Coronary artery (tissue), 2 donors: ENCODE measurements at regions not wholly inside any gene's neighbourhood (a gene's known extent, or its start where the extent isn't known, plus 50 kb on each side); places are given as distances from the start of the nearest gene placed in this dataset.

Experiments
- DNase-seq: peaks from one replicate; pipeline ENCODE4 v3.0.0-alpha.2; 2017; ENCODE audit warnings: low spot score
- H3K27ac ChIP-seq, 2 donors: fragments of 200-600 bp; sonication (generic); one replicate each; pipeline ENCODE4 v1.5.1; 2016 to 2019
- H3K4me3 ChIP-seq: fragments of 200-600 bp; sonication (generic); 2 replicates; pipeline ENCODE4 v1.5.1; 2016; ENCODE audit warnings: mild to moderate bottlenecking, moderate library complexity
- TF ChIP-seq, protein P1 (sequence below): fragments of 200-600 bp; sonication (generic); IDR thresholded peaks from one replicate; pipeline ENCODE4 v1.5.1; 2019; ENCODE audit warnings: antibody characterized with exemption

DNA sequence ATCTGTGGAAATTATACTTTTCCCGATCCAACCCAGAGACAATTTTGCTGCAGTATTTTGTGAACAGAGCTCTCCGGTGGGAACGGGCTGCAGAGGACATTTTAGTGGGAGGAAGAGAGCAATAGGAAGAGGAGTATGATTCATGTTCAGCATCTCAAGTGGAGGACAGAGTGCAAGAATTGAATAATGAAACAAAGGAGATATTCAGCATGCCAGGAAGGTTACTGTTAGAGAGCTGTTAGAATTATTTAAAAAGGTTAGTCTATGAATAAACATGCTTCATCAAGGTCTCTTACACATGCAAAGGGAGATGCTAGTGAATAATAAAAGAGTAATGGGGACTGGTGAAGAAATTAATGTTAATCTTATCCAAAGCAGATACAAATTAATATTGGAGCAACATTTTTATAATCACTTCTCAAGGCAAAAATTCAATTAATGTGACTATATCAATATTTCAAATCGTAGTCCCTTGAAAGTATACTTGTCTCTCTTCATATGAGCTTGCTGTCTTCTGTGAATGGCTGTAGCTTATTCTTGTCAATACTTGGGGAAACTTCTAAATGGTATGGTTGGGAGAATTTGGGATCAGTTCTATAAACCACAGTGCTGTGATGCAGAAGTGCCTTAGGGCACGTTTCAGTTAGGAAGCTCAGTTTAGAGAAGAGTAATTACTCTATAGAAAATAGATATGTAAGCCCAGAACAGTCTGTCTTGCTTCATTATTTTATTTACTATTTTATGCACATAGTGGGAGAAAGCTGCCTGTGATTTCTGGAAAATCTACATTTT, 1165.8 kb downstream of the OLFM4 start:
- TF ChIP-seq, protein P1, sequence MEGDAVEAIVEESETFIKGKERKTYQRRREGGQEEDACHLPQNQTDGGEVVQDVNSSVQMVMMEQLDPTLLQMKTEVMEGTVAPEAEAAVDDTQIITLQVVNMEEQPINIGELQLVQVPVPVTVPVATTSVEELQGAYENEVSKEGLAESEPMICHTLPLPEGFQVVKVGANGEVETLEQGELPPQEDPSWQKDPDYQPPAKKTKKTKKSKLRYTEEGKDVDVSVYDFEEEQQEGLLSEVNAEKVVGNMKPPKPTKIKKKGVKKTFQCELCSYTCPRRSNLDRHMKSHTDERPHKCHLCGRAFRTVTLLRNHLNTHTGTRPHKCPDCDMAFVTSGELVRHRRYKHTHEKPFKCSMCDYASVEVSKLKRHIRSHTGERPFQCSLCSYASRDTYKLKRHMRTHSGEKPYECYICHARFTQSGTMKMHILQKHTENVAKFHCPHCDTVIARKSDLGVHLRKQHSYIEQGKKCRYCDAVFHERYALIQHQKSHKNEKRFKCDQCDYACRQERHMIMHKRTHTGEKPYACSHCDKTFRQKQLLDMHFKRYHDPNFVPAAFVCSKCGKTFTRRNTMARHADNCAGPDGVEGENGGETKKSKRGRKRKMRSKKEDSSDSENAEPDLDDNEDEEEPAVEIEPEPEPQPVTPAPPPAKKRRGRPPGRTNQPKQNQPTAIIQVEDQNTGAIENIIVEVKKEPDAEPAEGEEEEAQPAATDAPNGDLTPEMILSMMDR, result no peak
- no peak for DNase-seq
- Histone ChIP-seq H3K4me3 (no peak overlapping the region), H3K27ac (no peak overlapping the region)

DNA sequence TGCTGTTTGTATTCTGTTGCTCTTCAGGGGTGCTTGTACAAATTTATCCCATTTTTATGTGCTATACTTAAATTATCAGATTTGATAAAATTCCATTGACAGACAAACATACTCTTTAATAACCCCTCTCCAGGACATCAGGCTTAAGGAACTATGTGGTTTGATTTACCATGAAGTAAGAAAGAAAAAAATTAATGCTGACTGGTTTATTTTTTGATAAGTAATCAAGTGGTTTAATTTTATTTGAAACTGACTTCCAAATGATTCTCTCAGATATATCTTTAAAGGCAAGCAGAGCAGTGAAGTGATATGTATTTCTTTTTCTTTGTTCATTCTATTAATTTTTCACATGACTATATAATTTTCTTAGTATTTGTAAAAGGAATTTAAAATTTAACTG, 1168.1 kb downstream of the OLFM4 start:
- no peak overlapping the region for H3K4me3 ChIP-seq
- no peak overlapping the region for H3K27ac ChIP-seq
- TF ChIP-seq, protein P1, result no peak
- DNase-seq, result no peak

DNA sequence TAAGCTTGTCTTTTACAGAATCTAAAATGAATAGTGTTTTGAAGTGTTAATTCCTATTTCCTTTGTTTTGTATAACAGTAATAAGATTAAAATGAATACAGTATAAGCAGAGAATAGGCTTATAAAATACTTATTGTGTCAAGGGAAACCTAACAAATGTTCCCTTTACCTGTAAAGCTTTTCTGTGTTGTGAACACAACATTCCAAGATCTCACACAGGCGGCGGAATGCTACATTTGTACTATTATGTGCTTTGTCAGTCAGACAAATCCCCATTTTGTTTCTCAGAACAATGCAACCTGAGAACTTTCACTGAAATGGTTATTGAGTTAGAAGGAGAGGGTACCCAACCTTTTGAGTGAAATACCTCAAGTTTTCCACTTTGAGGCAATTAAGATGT, 1170.3 kb downstream of the OLFM4 start:
- TF ChIP-seq, protein P1, result no peak
- no peak for DNase-seq
- Histone ChIP-seq H3K4me3 (no peak overlapping the region), H3K27ac (no peak overlapping the region)

DNA sequence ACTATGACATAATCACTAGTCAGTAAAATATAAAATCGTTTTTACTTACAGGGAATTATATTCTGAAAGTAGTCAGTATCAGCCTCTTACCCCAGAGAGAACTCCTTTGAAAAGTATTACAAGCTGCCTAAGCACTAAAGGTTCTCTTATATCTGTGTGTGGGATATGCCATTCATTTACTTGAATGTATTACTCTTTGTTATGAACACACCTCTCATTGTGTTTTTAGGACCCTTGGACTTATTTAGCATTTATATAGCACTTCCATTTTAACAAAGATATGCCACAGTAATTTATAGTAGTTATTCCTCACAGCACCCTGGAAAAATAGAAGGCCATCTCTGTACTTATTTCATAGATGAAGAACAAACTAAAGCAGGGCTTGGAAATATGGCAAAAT, 1178.0 kb downstream of the OLFM4 start:
- H3K27ac ChIP-seq, result no peak overlapping the region
- TF ChIP-seq, protein P1, result no peak
- no peak for DNase-seq
- H3K4me3 ChIP-seq, result no peak overlapping the region

DNA sequence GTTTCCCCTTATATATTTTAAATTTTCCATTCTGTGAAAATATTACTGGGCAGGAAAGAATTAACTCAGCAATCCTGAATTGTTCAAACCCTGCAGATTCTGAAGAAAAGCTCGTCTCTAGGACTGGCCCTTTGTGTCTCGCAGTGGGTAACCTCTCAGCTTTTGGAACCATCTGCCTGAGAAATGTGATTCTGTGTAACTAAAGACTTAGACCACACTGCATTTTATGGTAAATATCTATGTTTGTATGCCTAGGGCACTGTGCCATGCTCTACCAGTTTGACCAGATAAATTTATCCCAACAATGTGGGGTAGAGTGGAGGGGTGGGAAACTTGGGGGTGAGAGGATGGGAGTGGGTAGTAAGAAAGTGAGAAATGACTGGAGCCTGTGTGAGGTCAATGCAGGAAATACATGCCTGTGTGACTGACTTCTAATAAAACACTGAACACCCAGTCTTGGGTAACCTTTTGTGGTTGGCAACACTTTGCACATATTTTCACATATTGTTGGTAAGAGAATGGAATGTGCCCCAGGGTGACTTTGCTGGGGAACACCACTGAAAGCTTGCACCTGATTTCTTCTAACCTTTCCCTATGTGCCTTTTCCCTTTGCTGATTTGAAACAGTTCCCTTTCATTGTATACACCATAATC, 1181.9 kb downstream of the OLFM4 start:
- Histone ChIP-seq H3K27ac (no peak overlapping the region), H3K4me3 (no peak overlapping the region)
- TF ChIP-seq, protein P1, result no peak
- DNase-seq, result no peak

DNA sequence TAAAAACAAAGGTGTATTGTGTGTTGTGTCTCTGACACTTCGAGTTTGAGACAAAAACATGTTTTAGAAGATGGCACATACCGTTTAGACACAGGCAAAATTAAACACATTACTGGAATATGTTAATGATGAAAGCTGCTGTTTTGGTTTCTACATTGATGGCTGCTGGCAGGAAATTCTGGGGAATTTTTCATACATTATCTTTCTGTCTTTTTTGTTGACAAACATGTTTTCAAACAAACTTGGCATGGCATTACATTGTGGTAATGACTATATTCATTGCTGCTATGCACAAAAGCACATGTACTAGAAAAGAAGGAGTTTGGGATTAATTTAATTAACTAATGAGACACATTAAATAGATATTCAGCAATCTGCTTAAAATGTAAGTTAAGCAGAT, 1187.6 kb downstream of the OLFM4 start:
- no peak overlapping the region for H3K27ac ChIP-seq
- no peak for DNase-seq
- no peak overlapping the region for H3K4me3 ChIP-seq
- TF ChIP-seq, protein P1, result no peak

DNA sequence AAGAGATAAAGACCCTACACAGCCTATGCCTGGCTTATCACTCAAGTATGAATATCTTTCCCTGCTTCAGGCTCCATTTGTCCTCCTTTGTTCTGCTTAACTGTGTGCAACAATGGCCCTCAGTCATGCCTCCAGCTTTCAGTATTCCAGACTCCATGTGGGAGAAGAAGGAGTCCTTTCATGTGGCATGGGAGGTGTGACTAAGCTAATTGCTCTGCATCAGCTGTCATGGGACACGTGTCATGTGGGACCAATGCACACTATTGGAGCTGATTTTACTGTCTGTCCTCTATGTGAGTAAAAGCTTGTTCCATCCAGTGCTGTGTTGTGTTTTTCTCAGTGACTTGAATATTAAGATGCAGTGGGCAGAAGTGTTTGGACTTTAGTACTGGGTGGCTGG, 1198.3 kb downstream of the OLFM4 start:
- DNase-seq, result no peak
- TF ChIP-seq, protein P1, result no peak
- Histone ChIP-seq H3K27ac (no peak overlapping the region), H3K4me3 (no peak overlapping the region)
